Liver (tissue), 8 donors: ENCODE measurements at regions not wholly inside any gene's neighbourhood (a gene's known extent, or its start where the extent isn't known, plus 50 kb on each side); places are given as distances from the start of the nearest gene placed in this dataset.

ENCODE experiments used
- DNase-seq: peaks from one replicate; pipeline ENCODE4 v3.0.0-alpha.2; 2017; ENCODE audit warnings: low spot score
- H3K27ac ChIP-seq, 2 donors: one replicate each; pipeline ENCODE4 v1.7.0; 2013; ENCODE audit warnings: inconsistent platforms in 2 of 2, low read length in 2 of 2, control low read depth in 1 of 2, low read depth in 1 of 2, mild to moderate bottlenecking in 1 of 2
- H3K27me3 ChIP-seq, 4 donors: one replicate each; pipeline versions ENCODE4 v1.6.1 to v1.7.0; 2013; ENCODE audit warnings: low read length in 3 of 4, inconsistent platforms in 1 of 4, mild to moderate bottlenecking in 1 of 4, moderate library complexity in 1 of 4; ENCODE audit not compliant: control insufficient read depth in 4 of 4, insufficient read depth in 4 of 4
- H3K36me3 ChIP-seq, 4 donors: one replicate each; pipeline versions ENCODE4 v1.6.1 to v1.7.0; 2013; ENCODE audit warnings: low read length in 3 of 4, mild to moderate bottlenecking in 3 of 4, low read depth in 1 of 4, moderate library complexity in 1 of 4; ENCODE audit not compliant: control insufficient read depth in 4 of 4, insufficient read depth in 3 of 4
- H3K4me1 ChIP-seq, 4 donors: one replicate each; pipeline versions ENCODE4 v1.6.1 to v1.7.0; 2013; ENCODE audit warnings: low read length in 3 of 4, mild to moderate bottlenecking in 3 of 4, moderate library complexity in 1 of 4; ENCODE audit not compliant: control insufficient read depth in 4 of 4, insufficient read depth in 4 of 4
- H3K4me3 ChIP-seq, 3 donors: one replicate each; pipeline versions ENCODE4 v1.6.1 to v1.7.0; 2013; ENCODE audit warnings: low read length in 3 of 3, control low read depth in 1 of 3, low read depth in 1 of 3, mild to moderate bottlenecking in 1 of 3
- H3K9ac ChIP-seq, 2 donors: one replicate each; pipeline ENCODE4 v1.7.0; 2013; ENCODE audit warnings: low read length in 2 of 2, mild to moderate bottlenecking in 2 of 2, moderate library complexity in 2 of 2, control low read depth in 1 of 2, low read depth in 1 of 2
- H3K9me3 ChIP-seq, 4 donors: one replicate each; pipeline versions ENCODE4 v1.6.1 to v1.7.0; 2013; ENCODE audit warnings: low read length in 3 of 4; ENCODE audit not compliant: control insufficient read depth in 4 of 4
- ATF3 ChIP-seq: IDR thresholded peaks from 2 replicates; pipeline ENCODE4 v1.6.1; 2016; ENCODE audit warnings: antibody characterized with exemption
- CTCF ChIP-seq: fragments of 150-350 bp; IDR thresholded peaks from 2 replicates; pipeline ENCODE4 v1.5.1; 2017; ENCODE audit warnings: improper control_type of control experiment, low read depth, low read length; ENCODE audit not compliant: missing input control
- EGR1 ChIP-seq, 2 donors: IDR thresholded peaks; 2 replicates each; pipeline ENCODE4 v1.6.1; 2016 to 2018; ENCODE audit warnings: antibody characterized with exemption in 2 of 2, low read depth in 2 of 2
- FOXA1 ChIP-seq: IDR thresholded peaks from 2 replicates; pipeline ENCODE4 v1.6.1; 2016; ENCODE audit warnings: antibody characterized with exemption
- GABPA ChIP-seq, 2 donors: IDR thresholded peaks in 1 of 2; conservative IDR thresholded peaks in 1 of 2; 2 replicates each; pipeline ENCODE4 v1.6.1; 2016; ENCODE audit warnings: antibody characterized with exemption in 2 of 2, mild to moderate bottlenecking in 1 of 2, moderate library complexity in 1 of 2
- HNF4G ChIP-seq: IDR thresholded peaks from 2 replicates; pipeline ENCODE4 v1.6.1; 2016; ENCODE audit warnings: antibody characterized with exemption
- MAX ChIP-seq: IDR thresholded peaks from 2 replicates; pipeline ENCODE4 v1.6.1; 2016; ENCODE audit warnings: antibody characterized with exemption
- NR2F2 ChIP-seq: IDR thresholded peaks from 2 replicates; pipeline ENCODE4 v1.6.1; 2016; ENCODE audit warnings: antibody characterized with exemption
- RAD21 ChIP-seq, 2 donors: IDR thresholded peaks; 2 replicates each; pipeline ENCODE4 v1.6.1; 2016; ENCODE audit warnings: antibody characterized with exemption in 2 of 2, mild to moderate bottlenecking in 2 of 2
- REST ChIP-seq: IDR thresholded peaks from 2 replicates; pipeline ENCODE4 v1.6.1; 2016; ENCODE audit warnings: antibody characterized with exemption, mild to moderate bottlenecking
- RXRA ChIP-seq, 2 donors: IDR thresholded peaks; 2 replicates each; pipeline ENCODE4 v1.6.1; 2017 to 2018; ENCODE audit warnings: antibody characterized with exemption in 2 of 2, mild to moderate bottlenecking in 1 of 2
- YY1 ChIP-seq: IDR thresholded peaks from 2 replicates; pipeline ENCODE4 v1.6.1; 2016; ENCODE audit warnings: antibody characterized with exemption, mild to moderate bottlenecking
- ZBTB33 ChIP-seq: IDR thresholded peaks from 2 replicates; pipeline ENCODE4 v1.6.1; 2016; ENCODE audit warnings: antibody characterized with exemption
- WGBS: extraction: QIAGEN DNeasy Blood & Tissue Kit; methylation state at CpG from one replicate; pipeline ENCODE4 v1.1.7; 2013; 5-methylcytosine and 5-hydroxymethylcytosine counted together
- donor health status: healthy.
- donor health status: healthy.
- donor health status: healthy.
- donor health status: healthy.
- donor health status: healthy.

DNA sequence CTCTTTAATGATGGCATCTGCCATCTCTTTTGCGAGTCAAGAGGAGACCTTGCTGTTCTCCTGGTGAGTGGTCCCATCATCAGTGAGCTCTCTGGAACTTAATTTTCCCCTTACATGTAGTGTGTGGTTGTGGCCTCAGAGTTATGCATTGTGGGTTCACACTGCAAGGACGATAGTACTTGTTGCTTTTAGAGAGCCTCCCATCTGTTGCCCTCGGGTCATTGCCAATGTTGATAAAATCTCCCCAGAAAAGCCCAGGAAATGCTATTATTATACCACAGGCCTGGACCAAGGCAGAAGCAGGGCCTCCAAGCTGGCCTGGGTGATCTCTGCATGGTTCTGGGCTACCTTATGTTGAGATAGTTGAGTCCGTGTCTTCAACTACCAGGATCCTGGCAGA is 241.6 kb downstream of the BMP7 start:
- Histone ChIP-seq H3K4me1 (no peaks in the 10 kb centered on the region), H3K36me3 (no peaks in the 10 kb centered on the region), H3K27me3 (peaks cover 0 to 8% (median 2%) of the 10 kb centered on the region in 4 donors), H3K9ac (no peak overlapping the region), H3K4me3 (no peak overlapping the region), H3K9me3 (peaks cover 0 to 6% (median under 1%) of the 10 kb centered on the region in 4 donors), H3K27ac (no peak overlapping the region)
- TF ChIP-seq MAX (no peak), FOXA1 (no peak), HNF4G (no peak), REST (no peak), RAD21 (IDR thresholded peaks at IDR 0.05) (no peak), ZBTB33 (no peak), GABPA (IDR thresholded peaks at IDR 0.05 in 1 of 2, conservative IDR thresholded peaks at IDR 0.05 in 1 of 2) (no peak), ATF3 (no peak), YY1 (no peak), NR2F2 (no peak), RXRA (IDR thresholded peaks at IDR 0.05) (no peak)
- no peak for DNase-seq
- 85% methylated on average over 4 of the region's 4 CpGs for WGBS

- 48% methylated on average over 3 of the region's 3 CpGs for WGBS
- H3K36me3 ChIP-seq: no peaks in the 10 kb centered on the region
- no peak overlapping the region for H3K9ac ChIP-seq
- H3K4me3 ChIP-seq: no peak overlapping the region
- DNase-seq: no peak
- peaks cover 0 to 8% (median 3%) of the 10 kb centered on the region in 4 donors for H3K27me3 ChIP-seq
- TF ChIP-seq CTCF: no peak
- TF ChIP-seq NR2F2: no peak
- TF ChIP-seq GABPA (IDR thresholded peaks at IDR 0.05 in 1 of 2, conservative IDR thresholded peaks at IDR 0.05 in 1 of 2): no peak
- no peak for TF ChIP-seq FOXA1
- TF ChIP-seq ATF3: no peak
- no peak for TF ChIP-seq EGR1 (IDR thresholded peaks at IDR 0.05; ENCODE audit: low read depth in 2 of 2)
- TF ChIP-seq MAX: no peak
- H3K27ac ChIP-seq: no peak overlapping the region
- peaks cover 0 to 6% (median under 1%) of the 10 kb centered on the region in 4 donors for H3K9me3 ChIP-seq
- H3K4me1 ChIP-seq: no peaks in the 10 kb centered on the region
Observed at GRCh38 chr20:57025261-57025660, 241.2 kb downstream of the BMP7 start.
